Neural cell (in vitro differentiated cells): ENCODE measurements at regions not wholly inside any gene's neighbourhood (a gene's known extent, or its start where the extent isn't known, plus 50 kb on each side); places are given as distances from the start of the nearest gene placed in this dataset.

Experiments
- H2AFZ ChIP-seq: fragments of 200-600, 300-800 bp; sonication (generic), shearing (Covaris generic); 2 replicates; pipeline ENCODE4 v1.6.0; 2014; ENCODE audit warnings: low read depth, mild to moderate bottlenecking, antibody characterized with exemption, low read length, moderate library complexity
- H3F3A ChIP-seq: fragments of 200-600 bp; shearing (Covaris generic); 2 replicates; pipeline ENCODE4 v1.6.1; 2016; ENCODE audit warnings: mild to moderate bottlenecking, moderate library complexity, mixed read lengths, antibody characterized with exemption, low read length; ENCODE audit not compliant: insufficient read depth, poor library complexity, severe bottlenecking
- H3K27ac ChIP-seq: fragments of 200-600, 300-800 bp; sonication (generic), shearing (Covaris generic); 2 replicates; pipeline ENCODE4 v1.5.1; 2014; ENCODE audit warnings: mild to moderate bottlenecking, low read length, moderate library complexity
- H3K27me3 ChIP-seq: fragments of 300-800, 200-600 bp; sonication (generic), shearing (Covaris generic); 2 replicates; pipeline ENCODE4 v1.6.0; 2014; ENCODE audit warnings: mild to moderate bottlenecking, low read depth, low read length, moderate library complexity; ENCODE audit not compliant: insufficient read depth
- H3K36me3 ChIP-seq: fragments of 300-800, 200-600 bp; sonication (generic), shearing (Covaris generic); 2 replicates; pipeline ENCODE4 v1.5.1; 2014; ENCODE audit warnings: mild to moderate bottlenecking, antibody characterized with exemption, low read length, moderate library complexity; ENCODE audit not compliant: insufficient read depth
- H3K4me2 ChIP-seq: fragments of 300-800, 200-600 bp; sonication (generic), shearing (Covaris generic); 2 replicates; pipeline ENCODE4 v1.6.0; 2014; ENCODE audit warnings: mild to moderate bottlenecking, low read length
- H3K4me3 ChIP-seq: fragments of 300-800, 200-600 bp; sonication (generic), shearing (Covaris generic); 2 replicates; pipeline ENCODE4 v1.5.1; 2014; ENCODE audit warnings: mild to moderate bottlenecking, low read length, moderate library complexity
- H3K79me2 ChIP-seq: fragments of 200-600 bp; shearing (Covaris generic); replicated peaks from 2 replicates; pipeline ENCODE4 v1.6.0; 2014; ENCODE audit warnings: mild to moderate bottlenecking, low read length, moderate library complexity; ENCODE audit not compliant: insufficient read depth
- H3K9ac ChIP-seq: fragments of 300-800, 200-600 bp; sonication (generic), shearing (Covaris generic); 2 replicates; pipeline ENCODE4 v1.6.1; 2016; ENCODE audit warnings: mild to moderate bottlenecking, low read length, mixed read lengths
- H3K9me2 ChIP-seq: fragments of 200-600 bp; shearing (Covaris generic); 2 replicates; pipeline ENCODE4 v1.6.1; 2016; ENCODE audit warnings: mild to moderate bottlenecking, low read length, mixed read lengths; ENCODE audit not compliant: insufficient read depth
- H3K9me3 ChIP-seq: fragments of 200-600, 300-800 bp; sonication (generic), shearing (Covaris generic); 2 replicates; pipeline ENCODE4 v1.6.1; 2016; ENCODE audit warnings: mild to moderate bottlenecking, mixed run types, low read length, moderate library complexity, mixed read lengths
- H4K20me1 ChIP-seq: fragments of 200-600 bp; shearing (Covaris generic); 2 replicates; pipeline ENCODE4 v1.6.1; 2016; ENCODE audit warnings: mild to moderate bottlenecking, mixed run types; ENCODE audit not compliant: insufficient read depth
- EP300 ChIP-seq: fragments of 450-650 bp; conservative IDR thresholded peaks from 2 replicates; pipeline ENCODE4 v1.6.1; 2014; ENCODE audit warnings: antibody characterized with exemption, mild to moderate bottlenecking, moderate library complexity; ENCODE audit not compliant: poor library complexity, severe bottlenecking
- EZH2 ChIP-seq: fragments of 200-600, 300-800 bp; shearing (Covaris generic), sonication (generic); IDR thresholded peaks from 2 replicates; pipeline ENCODE4 v1.6.1; 2014; ENCODE audit warnings: antibody characterized with exemption, low read length, borderline replicate concordance, mild to moderate bottlenecking; ENCODE audit not compliant: insufficient read depth, poor library complexity, severe bottlenecking
- MXI1 ChIP-seq: fragments of 450-650 bp; conservative IDR thresholded peaks from 2 replicates; pipeline ENCODE4 v1.6.1; 2014; ENCODE audit warnings: antibody characterized with exemption, mild to moderate bottlenecking; ENCODE audit not compliant: poor library complexity, severe bottlenecking
- POLR2AphosphoS5 ChIP-seq: IDR thresholded peaks from 2 replicates; pipeline ENCODE4 v1.6.1; 2012
- RAD21 ChIP-seq: fragments of 450-650 bp; conservative IDR thresholded peaks from 2 replicates; pipeline ENCODE4 v1.6.1; 2014; ENCODE audit warnings: antibody characterized with exemption, mild to moderate bottlenecking, moderate library complexity
- SMC3 ChIP-seq: fragments of 450-650 bp; conservative IDR thresholded peaks from 2 replicates; pipeline ENCODE4 v1.6.1; 2014; ENCODE audit warnings: antibody characterized with exemption, mild to moderate bottlenecking, moderate library complexity; ENCODE audit not compliant: poor library complexity
- TAF1 ChIP-seq: IDR thresholded peaks from 2 replicates; pipeline ENCODE4 v1.6.1; 2012; ENCODE audit warnings: low read depth
- TF ChIP-seq, protein P1 (sequence below): fragments of 450-650 bp; IDR thresholded peaks from 2 replicates; pipeline ENCODE4 v1.5.1; 2014; ENCODE audit warnings: antibody characterized with exemption, mild to moderate bottlenecking, moderate library complexity; ENCODE audit not compliant: poor library complexity, severe bottlenecking
- TF ChIP-seq, protein P2 (sequence below): IDR thresholded peaks from 2 replicates; pipeline ENCODE4 v1.6.1; 2012; ENCODE audit warnings: borderline replicate concordance

DNA sequence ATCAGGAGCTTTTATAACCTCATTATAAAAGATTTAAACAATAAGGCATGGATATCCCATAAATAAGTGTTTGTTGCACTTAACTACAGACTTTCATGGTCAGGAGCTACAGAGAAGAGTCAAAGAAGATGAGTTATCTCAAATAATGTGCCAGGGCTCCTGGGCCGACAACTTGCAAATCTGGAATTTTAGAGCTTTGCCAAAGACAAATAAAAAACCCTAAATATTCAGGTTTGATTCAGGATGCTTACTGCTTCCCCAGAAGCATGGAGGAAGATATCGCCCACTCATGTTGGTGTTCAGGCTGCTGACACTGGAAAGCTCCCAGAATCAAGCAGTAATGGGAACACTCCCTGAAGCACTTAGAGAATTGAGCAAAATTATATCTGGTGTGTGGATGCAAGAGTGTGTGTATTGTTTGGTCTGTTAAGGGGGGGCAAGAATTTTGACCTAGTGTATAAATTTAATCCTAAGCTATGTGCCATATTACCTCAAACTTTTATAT is 176.9 kb upstream of the ESRRG start:
- Histone ChIP-seq H3K27ac (no peak overlapping the region), H3K27me3 (no peaks in the 10 kb centered on the region), H3K36me3 (no peaks in the 10 kb centered on the region), H3K4me3 (no peak overlapping the region), H2AFZ (no peak overlapping the region), H3K9me2 (no peaks in the 10 kb centered on the region), H4K20me1 (no peaks in the 10 kb centered on the region), H3K4me2 (no peak overlapping the region), H3F3A (no peaks in the 10 kb centered on the region), H3K79me2 (no peaks in the 10 kb centered on the region), H3K9me3 (no peaks in the 10 kb centered on the region), H3K9ac (no peak overlapping the region)
- TF ChIP-seq SMC3 (no peak), TAF1 (no peak), EP300 (no peak), EZH2 (no peak), MXI1 (no peak), POLR2AphosphoS5 (no peak), RAD21 (no peak)
- TF ChIP-seq, protein P1, sequence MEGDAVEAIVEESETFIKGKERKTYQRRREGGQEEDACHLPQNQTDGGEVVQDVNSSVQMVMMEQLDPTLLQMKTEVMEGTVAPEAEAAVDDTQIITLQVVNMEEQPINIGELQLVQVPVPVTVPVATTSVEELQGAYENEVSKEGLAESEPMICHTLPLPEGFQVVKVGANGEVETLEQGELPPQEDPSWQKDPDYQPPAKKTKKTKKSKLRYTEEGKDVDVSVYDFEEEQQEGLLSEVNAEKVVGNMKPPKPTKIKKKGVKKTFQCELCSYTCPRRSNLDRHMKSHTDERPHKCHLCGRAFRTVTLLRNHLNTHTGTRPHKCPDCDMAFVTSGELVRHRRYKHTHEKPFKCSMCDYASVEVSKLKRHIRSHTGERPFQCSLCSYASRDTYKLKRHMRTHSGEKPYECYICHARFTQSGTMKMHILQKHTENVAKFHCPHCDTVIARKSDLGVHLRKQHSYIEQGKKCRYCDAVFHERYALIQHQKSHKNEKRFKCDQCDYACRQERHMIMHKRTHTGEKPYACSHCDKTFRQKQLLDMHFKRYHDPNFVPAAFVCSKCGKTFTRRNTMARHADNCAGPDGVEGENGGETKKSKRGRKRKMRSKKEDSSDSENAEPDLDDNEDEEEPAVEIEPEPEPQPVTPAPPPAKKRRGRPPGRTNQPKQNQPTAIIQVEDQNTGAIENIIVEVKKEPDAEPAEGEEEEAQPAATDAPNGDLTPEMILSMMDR = no peak
- TF ChIP-seq, protein P2, sequence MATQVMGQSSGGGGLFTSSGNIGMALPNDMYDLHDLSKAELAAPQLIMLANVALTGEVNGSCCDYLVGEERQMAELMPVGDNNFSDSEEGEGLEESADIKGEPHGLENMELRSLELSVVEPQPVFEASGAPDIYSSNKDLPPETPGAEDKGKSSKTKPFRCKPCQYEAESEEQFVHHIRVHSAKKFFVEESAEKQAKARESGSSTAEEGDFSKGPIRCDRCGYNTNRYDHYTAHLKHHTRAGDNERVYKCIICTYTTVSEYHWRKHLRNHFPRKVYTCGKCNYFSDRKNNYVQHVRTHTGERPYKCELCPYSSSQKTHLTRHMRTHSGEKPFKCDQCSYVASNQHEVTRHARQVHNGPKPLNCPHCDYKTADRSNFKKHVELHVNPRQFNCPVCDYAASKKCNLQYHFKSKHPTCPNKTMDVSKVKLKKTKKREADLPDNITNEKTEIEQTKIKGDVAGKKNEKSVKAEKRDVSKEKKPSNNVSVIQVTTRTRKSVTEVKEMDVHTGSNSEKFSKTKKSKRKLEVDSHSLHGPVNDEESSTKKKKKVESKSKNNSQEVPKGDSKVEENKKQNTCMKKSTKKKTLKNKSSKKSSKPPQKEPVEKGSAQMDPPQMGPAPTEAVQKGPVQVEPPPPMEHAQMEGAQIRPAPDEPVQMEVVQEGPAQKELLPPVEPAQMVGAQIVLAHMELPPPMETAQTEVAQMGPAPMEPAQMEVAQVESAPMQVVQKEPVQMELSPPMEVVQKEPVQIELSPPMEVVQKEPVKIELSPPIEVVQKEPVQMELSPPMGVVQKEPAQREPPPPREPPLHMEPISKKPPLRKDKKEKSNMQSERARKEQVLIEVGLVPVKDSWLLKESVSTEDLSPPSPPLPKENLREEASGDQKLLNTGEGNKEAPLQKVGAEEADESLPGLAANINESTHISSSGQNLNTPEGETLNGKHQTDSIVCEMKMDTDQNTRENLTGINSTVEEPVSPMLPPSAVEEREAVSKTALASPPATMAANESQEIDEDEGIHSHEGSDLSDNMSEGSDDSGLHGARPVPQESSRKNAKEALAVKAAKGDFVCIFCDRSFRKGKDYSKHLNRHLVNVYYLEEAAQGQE = no peak

DNA sequence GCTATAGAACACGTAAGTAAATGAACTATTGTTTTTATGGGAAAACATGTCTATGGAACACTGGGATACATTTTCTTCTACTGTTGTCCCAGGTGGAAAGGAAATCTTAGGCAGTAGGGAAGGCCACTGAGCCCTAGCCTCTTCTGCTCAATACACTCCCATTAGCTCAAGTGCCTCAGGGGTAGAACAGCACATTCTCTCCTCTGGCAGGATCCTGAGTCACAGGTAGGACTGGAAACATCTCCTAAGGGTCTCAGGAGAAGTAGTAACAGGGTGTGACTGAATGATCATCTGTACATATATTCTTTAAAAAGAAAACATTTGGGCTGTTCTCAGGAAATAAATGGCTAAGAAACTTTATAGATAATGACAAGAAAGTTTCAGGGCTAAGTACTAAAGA is 175.6 kb upstream of the ESRRG start:
- Histone ChIP-seq H3K4me2 (no peak overlapping the region), H3K9me2 (no peaks in the 10 kb centered on the region), H3K9ac (no peak overlapping the region), H3K79me2 (no peaks in the 10 kb centered on the region), H3K27me3 (no peaks in the 10 kb centered on the region), H3K27ac (no peak overlapping the region), H3K36me3 (no peaks in the 10 kb centered on the region), H3K4me3 (no peak overlapping the region), H3K9me3 (no peaks in the 10 kb centered on the region), H2AFZ (no peak overlapping the region), H3F3A (no peaks in the 10 kb centered on the region), H4K20me1 (no peaks in the 10 kb centered on the region)
- TF ChIP-seq, protein P2 = no peak
- no peak for TF ChIP-seq RAD21
- TF ChIP-seq SMC3 = no peak
- no peak for TF ChIP-seq TAF1
- TF ChIP-seq POLR2AphosphoS5 = no peak
- TF ChIP-seq, protein P1 = no peak
- TF ChIP-seq MXI1 = no peak
- no peak for TF ChIP-seq EP300
- TF ChIP-seq EZH2 = no peak
